ENCODE measurements at regions not wholly inside any gene's neighbourhood (a gene's known extent, or its start where the extent isn't known, plus 50 kb on each side); places are given as distances from the start of the nearest gene placed in this dataset.

- H3K9ac ChIP-seq (ENCODE audit: low read depth in 2 of 2, low read length in 2 of 2): no peak overlapping the region
- TF ChIP-seq CTCF (IDR thresholded peaks at IDR 0.05): no peak
- intact Hi-C loops (cut with DNase I): no loop called here
- H3K9me3 ChIP-seq: no peaks in the 10 kb centered on the region
- H3K4me3 ChIP-seq: no peak overlapping the region
- no peaks in the 10 kb centered on the region for H3K4me1 ChIP-seq
- DNase-seq: no peak
- H3K36me3 ChIP-seq: no peaks in the 10 kb centered on the region
- no peaks in the 10 kb centered on the region for H3K27me3 ChIP-seq
- no peak overlapping the region for H3K27ac ChIP-seq
These were observed 707.4 kb downstream of the MECOM start for GRCh38 chr3:168956076-168956475.

- H3K9ac ChIP-seq (ENCODE audit: low read depth in 2 of 2, low read length in 2 of 2): no peak overlapping the region
- H3K9me3 ChIP-seq: no peaks in the 10 kb centered on the region
- no peak overlapping the region for H3K27ac ChIP-seq
- no peak for TF ChIP-seq CTCF (IDR thresholded peaks at IDR 0.05)
- H3K4me3 ChIP-seq: no peak overlapping the region
- DNase-seq: no peak
- intact Hi-C loops (cut with DNase I): no loop called here
- H3K27me3 ChIP-seq: no peaks in the 10 kb centered on the region
- no peaks in the 10 kb centered on the region for H3K4me1 ChIP-seq
- no peaks in the 10 kb centered on the region for H3K36me3 ChIP-seq
These were observed 711.0 kb downstream of the MECOM start for GRCh38 chr3:168952551-168952950.

GRCh38 chr3:168951884-168952283 is 711.6 kb downstream of the MECOM start:
- intact Hi-C loops (cut with DNase I): no loop called here

GRCh38 chr3:168951368-168951767 is 712.1 kb downstream of the MECOM start:
- Histone ChIP-seq H3K4me1 (no peaks in the 10 kb centered on the region), H3K4me3 (no peak overlapping the region), H3K9ac (ENCODE audit: low read depth in 2 of 2, low read length in 2 of 2) (no peak overlapping the region), H3K27ac (no peak overlapping the region), H3K36me3 (no peaks in the 10 kb centered on the region), H3K9me3 (no peaks in the 10 kb centered on the region), H3K27me3 (no peaks in the 10 kb centered on the region)
- intact Hi-C loops (cut with DNase I): no loop called here
- DNase-seq: no peak
- no peak for TF ChIP-seq CTCF (IDR thresholded peaks at IDR 0.05)

More at GRCh38 chr3:168951884-168952283, 711.6 kb downstream of the MECOM start:
- DNase-seq: no peak
- Histone ChIP-seq H3K9ac (ENCODE audit: low read depth in 2 of 2, low read length in 2 of 2) (no peak overlapping the region), H3K27me3 (no peaks in the 10 kb centered on the region), H3K4me3 (no peak overlapping the region), H3K4me1 (no peaks in the 10 kb centered on the region), H3K9me3 (no peaks in the 10 kb centered on the region), H3K27ac (no peak overlapping the region), H3K36me3 (no peaks in the 10 kb centered on the region)
- no peak for TF ChIP-seq CTCF (IDR thresholded peaks at IDR 0.05)

GRCh38 chr3:168950622-168951021 is 712.9 kb downstream of the MECOM start:
- Histone ChIP-seq H3K9me3 (no peaks in the 10 kb centered on the region), H3K27ac (no peak overlapping the region), H3K4me1 (no peaks in the 10 kb centered on the region), H3K9ac (ENCODE audit: low read depth in 2 of 2, low read length in 2 of 2) (no peak overlapping the region), H3K27me3 (no peaks in the 10 kb centered on the region), H3K36me3 (no peaks in the 10 kb centered on the region), H3K4me3 (no peak overlapping the region)
- no peak for DNase-seq
- intact Hi-C loops (cut with DNase I): no loop called here
- no peak for TF ChIP-seq CTCF (IDR thresholded peaks at IDR 0.05)
